Pancreas (tissue), 10 donors: ENCODE measurements at regions not wholly inside any gene's neighbourhood (a gene's known extent, or its start where the extent isn't known, plus 50 kb on each side); places are given as distances from the start of the nearest gene placed in this dataset.
A peak's percentile ranks its signal among the peaks of the same experiment; 100 is the strongest.

Experiments
- ATAC-seq, 4 donors: fragments of 200-7000 bp; cut with Tn5 transposase; one replicate each; pipeline versions ENCODE4 v1.8.0 to v1.9.1; 2020; ENCODE audit warnings: mild to moderate bottlenecking in 4 of 4, moderate library complexity in 4 of 4
- DNase-seq, 6 donors: peaks; one replicate each; pipeline ENCODE4 v3.0.0-alpha.2; 2020
- FAIRE-seq: peaks from 2 replicates; lab custom pipeline; 2012; peaks lifted over from hg19 to GRCh38; lab: Jason Lieb, UNC
- H3K27ac ChIP-seq, 4 donors: fragments of 200-600 bp; sonication (generic); 1 replicate in 3 of 4; 2 replicates in 1 of 4; pipeline versions ENCODE4 v1.5.0 to v1.8.0; 2020
- H3K27me3 ChIP-seq, 4 donors: fragments of 200-600 bp; one replicate each; pipeline ENCODE4 v1.8.0; 2021
- H3K36me3 ChIP-seq, 3 donors: fragments of 200-600 bp; sonication (generic) in 1 of 3; one replicate each; pipeline versions ENCODE4 v1.5.0 to v1.8.0; 2020 to 2021
- H3K4me1 ChIP-seq, 3 donors: fragments of 200-600 bp; one replicate each; pipeline ENCODE4 v1.8.0; 2021
- H3K4me3 ChIP-seq, 4 donors: fragments of 200-600 bp; sonication (generic) in 2 of 4; one replicate each; pipeline versions ENCODE4 v1.5.0 to v1.8.0; 2020 to 2021
- H3K9me3 ChIP-seq, 4 donors: fragments of 200-600 bp; one replicate each; pipeline ENCODE4 v1.8.0; 2021
- WGBS, 2 donors: extraction: QIAGEN DNeasy Blood & Tissue Kit; methylation state at CpG; one replicate each; pipeline ENCODE4 v1.1.7; 2013; 5-methylcytosine and 5-hydroxymethylcytosine counted together
- intact Hi-C, 3 donors: fragments of 100-400 bp; cut with DNase I; formaldehyde crosslinking; loops; one replicate each; pipeline versions ENCODE4 v1.11.1 to v1.14.2; 2022
- TF ChIP-seq, protein P1 (sequence below), 4 donors: fragments of 200-600 bp; sonication (generic) in 3 of 4; IDR thresholded peaks; one replicate each; pipeline versions ENCODE4 v1.5.0 to v1.8.0; 2021; ENCODE audit warnings: antibody characterized with exemption in 4 of 4
- donor health status: healthy with polysubstance abuse.
- donor health status: DM: no; HTN: no; CAD: no; lungs with moderate emphysema.
- donor health status: DM: no; HTN: no; CAD: no.
- donor health status: control.
- donor health status: control.
- donor health status: Bipolar disorder and iron deficiency.
- donor health status: DM: yes; HTN: yes; CAD: no.
- donor health status: DM: no; HTN: no; CAD: no.
- donor health status: DM: no; HTN: no; CAD: no.
- donor health status: DM: yes; HTN: yes; CAD: no.

DNA sequence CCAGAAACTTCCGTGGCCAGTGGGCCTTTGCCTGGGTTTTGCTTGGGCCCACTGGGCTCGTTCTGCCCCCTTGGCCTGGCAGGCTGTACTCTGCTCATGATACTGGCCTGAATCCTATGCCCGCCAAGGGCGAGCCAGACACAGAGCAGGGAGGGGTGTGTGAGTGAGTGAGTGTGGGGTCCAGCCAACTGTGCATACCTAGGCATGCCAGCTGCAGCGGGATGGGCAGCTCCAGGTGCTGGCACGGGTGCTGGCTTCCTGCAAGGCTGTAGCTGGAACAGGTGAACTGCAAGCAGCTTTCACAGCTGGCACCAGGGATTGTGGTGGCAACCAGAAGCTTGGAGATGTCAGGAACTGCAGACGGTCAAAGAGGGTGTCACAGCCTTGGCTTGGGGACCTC lies 1276.4 kb downstream of the SLC16A7 start:
- ATAC-seq: no peak
- Histone ChIP-seq H3K9me3 (no peaks in the 10 kb centered on the region), H3K4me3 (no peak overlapping the region), H3K27me3 (no peaks in the 10 kb centered on the region), H3K4me1 (no peaks in the 10 kb centered on the region), H3K36me3 (no peaks in the 10 kb centered on the region), H3K27ac (no peak overlapping the region)
- no peak for FAIRE-seq
- intact Hi-C loops: no loop called here
- DNase-seq: peak in 2 of 6 donors; percentile 41 to 43
- TF ChIP-seq, protein P1, sequence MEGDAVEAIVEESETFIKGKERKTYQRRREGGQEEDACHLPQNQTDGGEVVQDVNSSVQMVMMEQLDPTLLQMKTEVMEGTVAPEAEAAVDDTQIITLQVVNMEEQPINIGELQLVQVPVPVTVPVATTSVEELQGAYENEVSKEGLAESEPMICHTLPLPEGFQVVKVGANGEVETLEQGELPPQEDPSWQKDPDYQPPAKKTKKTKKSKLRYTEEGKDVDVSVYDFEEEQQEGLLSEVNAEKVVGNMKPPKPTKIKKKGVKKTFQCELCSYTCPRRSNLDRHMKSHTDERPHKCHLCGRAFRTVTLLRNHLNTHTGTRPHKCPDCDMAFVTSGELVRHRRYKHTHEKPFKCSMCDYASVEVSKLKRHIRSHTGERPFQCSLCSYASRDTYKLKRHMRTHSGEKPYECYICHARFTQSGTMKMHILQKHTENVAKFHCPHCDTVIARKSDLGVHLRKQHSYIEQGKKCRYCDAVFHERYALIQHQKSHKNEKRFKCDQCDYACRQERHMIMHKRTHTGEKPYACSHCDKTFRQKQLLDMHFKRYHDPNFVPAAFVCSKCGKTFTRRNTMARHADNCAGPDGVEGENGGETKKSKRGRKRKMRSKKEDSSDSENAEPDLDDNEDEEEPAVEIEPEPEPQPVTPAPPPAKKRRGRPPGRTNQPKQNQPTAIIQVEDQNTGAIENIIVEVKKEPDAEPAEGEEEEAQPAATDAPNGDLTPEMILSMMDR (IDR thresholded peaks at IDR 0.05): no peak
- 70 to 74% methylated on average over 7 of the region's 7 CpGs for WGBS, 2 donors

DNA sequence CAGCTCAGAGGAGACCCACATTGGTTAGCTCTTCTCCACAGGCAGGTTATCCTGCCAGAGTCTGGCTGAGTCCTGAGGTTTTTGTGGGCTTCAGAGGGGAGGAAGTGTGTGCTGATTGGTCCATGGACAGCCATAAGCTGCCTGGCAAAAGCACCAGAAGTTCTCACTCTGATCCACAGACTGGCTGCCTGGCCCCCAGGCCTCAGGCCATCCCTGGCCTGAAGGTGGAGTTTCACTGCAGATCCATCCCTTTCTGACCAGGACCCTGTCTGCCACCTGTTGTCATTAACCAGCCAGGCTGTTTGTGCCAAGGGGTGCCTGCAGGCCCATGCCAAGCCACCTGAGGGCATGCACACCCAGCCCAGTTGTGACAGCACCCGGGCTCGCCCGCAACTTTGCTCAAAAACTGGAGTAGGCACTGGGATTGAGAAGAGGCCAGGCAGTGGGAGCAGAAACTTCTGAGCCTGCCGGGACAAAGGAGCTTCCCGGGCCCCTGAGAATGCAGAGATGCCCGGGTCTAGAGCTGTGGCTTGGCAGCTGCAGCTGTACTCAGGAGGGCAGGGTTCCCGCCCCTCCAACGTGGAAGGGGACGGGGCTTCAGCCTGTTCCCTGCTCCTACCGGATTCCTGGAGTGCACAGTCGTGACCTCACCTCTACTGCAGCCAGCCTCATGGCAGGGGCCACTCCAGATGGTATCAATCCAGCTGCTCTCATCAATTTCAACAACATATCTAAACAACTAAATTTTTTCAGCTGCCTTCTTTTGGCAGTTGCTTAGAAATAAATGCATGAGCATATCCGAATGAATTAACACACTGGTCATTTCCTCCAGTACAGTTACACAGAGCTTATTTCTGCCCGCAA lies 1277.3 kb downstream of the SLC16A7 start:
- intact Hi-C loops: no loop called here
- Histone ChIP-seq H3K9me3 (no peaks in the 10 kb centered on the region), H3K4me3 (no peak overlapping the region), H3K27me3 (no peaks in the 10 kb centered on the region), H3K27ac (no peak overlapping the region), H3K36me3 (no peaks in the 10 kb centered on the region), H3K4me1 (no peaks in the 10 kb centered on the region)
- TF ChIP-seq, protein P1 (IDR thresholded peaks at IDR 0.05): no peak
- DNase-seq (peak in 1 of 6 donors; percentile 39), FAIRE-seq (no peak), ATAC-seq (peak in 1 of 4 donors; percentile 34)
- WGBS, 2 donors: 66 to 68% methylated on average over 13 of the region's 13 CpGs

DNA sequence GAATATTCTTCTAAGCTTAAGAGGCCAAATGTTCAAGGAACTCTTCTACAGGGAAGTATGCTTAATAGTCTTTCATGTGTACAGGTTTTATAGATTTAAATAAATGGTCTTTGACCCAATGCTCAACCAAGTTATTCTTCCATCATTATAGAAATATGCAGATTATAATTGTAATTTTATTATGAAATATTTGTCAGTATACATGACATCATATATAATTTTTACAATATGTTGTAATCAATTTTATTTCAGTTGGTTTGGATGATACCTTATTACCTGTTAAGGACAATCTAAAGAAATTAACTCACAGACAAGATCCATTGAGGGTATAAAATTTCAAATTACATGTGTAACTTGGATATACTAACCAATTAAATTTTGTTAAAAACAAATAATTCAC lies 1278.3 kb downstream of the SLC16A7 start:
- TF ChIP-seq, protein P1 (IDR thresholded peaks at IDR 0.05): no peak
- Histone ChIP-seq H3K27me3 (no peaks in the 10 kb centered on the region), H3K36me3 (no peaks in the 10 kb centered on the region), H3K27ac (no peak overlapping the region), H3K4me3 (no peak overlapping the region), H3K4me1 (no peaks in the 10 kb centered on the region), H3K9me3 (no peaks in the 10 kb centered on the region)
- intact Hi-C loops: no loop called here
- ATAC-seq: no peak
- FAIRE-seq: no peak
- no peak for DNase-seq

DNA sequence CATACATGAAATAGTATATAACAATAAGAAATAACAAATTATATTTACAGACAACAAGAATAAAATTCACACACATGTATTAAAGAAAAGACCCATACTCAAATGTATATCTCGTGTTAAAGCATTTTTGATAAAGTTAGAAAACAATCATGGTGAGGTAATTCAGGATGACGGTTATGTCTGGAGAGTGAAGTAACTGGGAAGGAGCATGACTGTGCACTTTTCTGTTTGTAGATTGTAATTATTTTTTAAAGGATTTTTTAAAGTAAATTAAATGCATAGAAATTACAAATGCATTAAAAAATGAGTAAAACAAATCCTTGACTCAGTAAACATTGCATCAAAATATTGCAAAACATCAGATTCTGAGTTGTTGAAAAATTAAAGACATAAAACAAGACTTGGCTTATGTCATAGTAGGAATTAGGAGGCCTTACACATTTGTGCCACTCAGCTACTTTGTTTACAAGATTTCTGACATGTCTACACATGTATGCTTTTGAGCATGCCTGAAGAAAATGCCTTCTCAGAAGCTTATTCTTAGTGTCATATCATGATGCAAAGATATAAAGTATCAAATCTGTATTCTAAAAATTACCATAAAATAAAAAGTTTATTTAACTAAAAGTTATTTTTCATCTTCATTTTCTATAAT lies 1325.1 kb downstream of the SLC16A7 start:
- Histone ChIP-seq H3K27me3 (no peaks in the 10 kb centered on the region), H3K9me3 (no peaks in the 10 kb centered on the region), H3K4me1 (no peaks in the 10 kb centered on the region), H3K4me3 (no peak overlapping the region), H3K27ac (no peak overlapping the region), H3K36me3 (no peaks in the 10 kb centered on the region)
- 52 to 57% methylated on average over 2 of the region's 2 CpGs for WGBS, 2 donors
- FAIRE-seq: no peak
- no peak for DNase-seq
- intact Hi-C loops: no loop called here
- TF ChIP-seq, protein P1 (IDR thresholded peaks at IDR 0.05): no peak
- no peak for ATAC-seq

DNA sequence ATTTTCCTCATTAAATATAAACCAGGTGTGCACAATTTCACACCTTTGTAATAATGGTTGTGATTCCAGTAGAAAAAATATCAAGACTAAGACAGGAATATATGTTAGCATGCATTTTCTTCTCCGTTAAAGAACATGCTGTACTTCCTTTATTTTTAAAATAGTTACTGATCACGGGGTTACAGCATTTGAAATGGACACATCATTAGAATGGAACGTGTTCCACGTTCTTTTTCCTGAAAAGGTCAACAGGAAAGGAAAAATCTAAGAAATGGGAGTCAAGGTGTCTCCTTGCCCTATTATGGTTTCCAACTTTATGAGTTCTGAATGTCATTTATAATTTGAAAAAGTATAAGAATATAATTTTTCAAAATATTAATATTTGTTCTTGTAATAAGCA lies 1325.7 kb downstream of the SLC16A7 start:
- TF ChIP-seq, protein P1 (IDR thresholded peaks at IDR 0.05): no peak
- Histone ChIP-seq H3K9me3 (no peaks in the 10 kb centered on the region), H3K36me3 (no peaks in the 10 kb centered on the region), H3K4me3 (no peak overlapping the region), H3K4me1 (no peaks in the 10 kb centered on the region), H3K27ac (no peak overlapping the region), H3K27me3 (no peaks in the 10 kb centered on the region)
- no peak for ATAC-seq
- intact Hi-C loops: no loop called here
- FAIRE-seq: no peak
- no peak for DNase-seq
- 47 to 57% methylated on average over 4 of the region's 4 CpGs for WGBS, 2 donors
